PFSK-1 (cell line): ENCODE measurements at regions not wholly inside any gene's neighbourhood (a gene's known extent, or its start where the extent isn't known, plus 50 kb on each side); places are given as distances from the start of the nearest gene placed in this dataset.

Source experiments
- FOXP2 ChIP-seq: optimal IDR thresholded peaks from 2 replicates; pipeline ENCODE3; 2011; ENCODE audit warnings: borderline replicate concordance, control low read depth, inconsistent platforms; ENCODE audit not compliant: insufficient read depth; ENCODE audit errors: extremely low read length, extremely low read depth
- POLR2AphosphoS5 ChIP-seq: IDR thresholded peaks from 2 replicates; pipeline ENCODE4 v1.6.1; 2012; ENCODE audit warnings: low read depth, mild to moderate bottlenecking, control low read depth, low read length, moderate library complexity
- SIN3A ChIP-seq: IDR thresholded peaks from 2 replicates; pipeline ENCODE4 v1.6.1; 2012; ENCODE audit warnings: mild to moderate bottlenecking, low read length, moderate library complexity, borderline replicate concordance; ENCODE audit not compliant: insufficient read depth
- TAF1 ChIP-seq: IDR thresholded peaks from 2 replicates; pipeline ENCODE4 v1.6.1; 2012; ENCODE audit warnings: low read length, control low read depth, borderline replicate concordance; ENCODE audit not compliant: insufficient read depth
- TF ChIP-seq, protein P1 (sequence below), 2 experiments: IDR thresholded peaks; 2 replicates each; pipeline versions ENCODE4 v1.6.1 to v1.8.0; 2011 to 2012; ENCODE audit warnings: low read depth in 2 of 2, low read length in 2 of 2, control low read depth in 1 of 2, inconsistent platforms in 1 of 2, mild to moderate bottlenecking in 1 of 2, moderate library complexity in 1 of 2; ENCODE audit not compliant: insufficient read depth in 1 of 2

DNA sequence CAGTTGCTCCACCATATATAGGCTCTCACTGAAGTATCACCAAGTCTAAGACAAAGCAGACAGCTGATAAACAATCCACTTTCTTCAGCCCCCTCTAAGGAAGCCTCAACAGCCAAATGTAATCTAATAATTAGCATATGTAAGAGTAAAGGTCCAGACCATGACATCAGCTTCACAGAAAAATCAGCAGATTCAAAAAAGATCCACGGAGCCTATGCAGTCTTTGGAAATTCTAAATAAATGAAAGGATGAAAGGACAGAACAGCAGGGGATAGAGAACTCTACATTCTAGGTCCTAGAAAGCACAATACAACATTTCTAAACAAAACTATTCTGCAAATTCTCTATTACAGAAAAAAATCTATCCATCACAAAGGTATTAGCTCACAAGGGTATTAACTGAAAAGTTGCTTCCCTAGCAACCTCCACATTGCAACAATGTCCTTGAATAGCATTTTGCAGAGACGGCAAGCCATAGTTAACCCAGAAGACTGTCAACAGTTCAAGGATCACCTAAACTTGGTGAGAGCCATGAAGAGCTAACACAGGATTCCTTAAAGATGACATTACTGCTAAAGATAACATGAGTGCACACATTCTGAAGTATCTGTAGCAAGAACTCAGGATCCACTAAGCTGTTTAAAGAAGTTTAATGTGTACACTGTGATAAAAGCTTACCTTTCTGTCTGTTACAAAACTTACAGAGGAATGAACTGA, 74.3 kb downstream of the SIPA1L2 start:
- no peak for TF ChIP-seq TAF1
- TF ChIP-seq SIN3A, result no peak
- TF ChIP-seq FOXP2, result no peak
- TF ChIP-seq POLR2AphosphoS5, result no peak
- TF ChIP-seq, protein P1, sequence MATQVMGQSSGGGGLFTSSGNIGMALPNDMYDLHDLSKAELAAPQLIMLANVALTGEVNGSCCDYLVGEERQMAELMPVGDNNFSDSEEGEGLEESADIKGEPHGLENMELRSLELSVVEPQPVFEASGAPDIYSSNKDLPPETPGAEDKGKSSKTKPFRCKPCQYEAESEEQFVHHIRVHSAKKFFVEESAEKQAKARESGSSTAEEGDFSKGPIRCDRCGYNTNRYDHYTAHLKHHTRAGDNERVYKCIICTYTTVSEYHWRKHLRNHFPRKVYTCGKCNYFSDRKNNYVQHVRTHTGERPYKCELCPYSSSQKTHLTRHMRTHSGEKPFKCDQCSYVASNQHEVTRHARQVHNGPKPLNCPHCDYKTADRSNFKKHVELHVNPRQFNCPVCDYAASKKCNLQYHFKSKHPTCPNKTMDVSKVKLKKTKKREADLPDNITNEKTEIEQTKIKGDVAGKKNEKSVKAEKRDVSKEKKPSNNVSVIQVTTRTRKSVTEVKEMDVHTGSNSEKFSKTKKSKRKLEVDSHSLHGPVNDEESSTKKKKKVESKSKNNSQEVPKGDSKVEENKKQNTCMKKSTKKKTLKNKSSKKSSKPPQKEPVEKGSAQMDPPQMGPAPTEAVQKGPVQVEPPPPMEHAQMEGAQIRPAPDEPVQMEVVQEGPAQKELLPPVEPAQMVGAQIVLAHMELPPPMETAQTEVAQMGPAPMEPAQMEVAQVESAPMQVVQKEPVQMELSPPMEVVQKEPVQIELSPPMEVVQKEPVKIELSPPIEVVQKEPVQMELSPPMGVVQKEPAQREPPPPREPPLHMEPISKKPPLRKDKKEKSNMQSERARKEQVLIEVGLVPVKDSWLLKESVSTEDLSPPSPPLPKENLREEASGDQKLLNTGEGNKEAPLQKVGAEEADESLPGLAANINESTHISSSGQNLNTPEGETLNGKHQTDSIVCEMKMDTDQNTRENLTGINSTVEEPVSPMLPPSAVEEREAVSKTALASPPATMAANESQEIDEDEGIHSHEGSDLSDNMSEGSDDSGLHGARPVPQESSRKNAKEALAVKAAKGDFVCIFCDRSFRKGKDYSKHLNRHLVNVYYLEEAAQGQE (IDR thresholded peaks at IDR 0.05; ENCODE audit: insufficient read depth in 1 of 2, low read depth in 2 of 2, low read length in 2 of 2), result no peak

DNA sequence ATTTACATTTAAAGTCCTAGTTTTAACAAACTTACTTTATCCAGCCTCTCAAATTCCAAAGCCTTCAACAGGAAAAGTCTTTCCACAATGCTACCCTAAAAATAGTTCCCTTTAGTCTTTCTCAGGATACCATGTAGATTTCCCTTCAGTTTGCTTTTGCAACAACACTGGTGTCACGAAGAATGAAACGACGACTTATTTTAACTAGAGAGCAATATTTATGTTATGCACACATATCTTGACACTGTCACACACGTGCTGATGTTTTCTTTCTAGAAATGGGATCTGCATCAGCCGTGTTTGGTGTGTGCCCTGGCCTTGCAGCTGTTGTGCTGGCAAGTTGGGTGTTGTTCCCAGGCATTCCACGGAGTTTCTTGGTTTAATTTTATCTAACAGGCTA, 75.5 kb downstream of the SIPA1L2 start:
- TF ChIP-seq FOXP2 (no peak), TAF1 (no peak), POLR2AphosphoS5 (no peak), SIN3A (no peak)
- TF ChIP-seq, protein P1 (IDR thresholded peaks at IDR 0.05; ENCODE audit: insufficient read depth in 1 of 2, low read depth in 2 of 2, low read length in 2 of 2), result no peak

- TF ChIP-seq FOXP2 (no peak), POLR2AphosphoS5 (no peak)
Measured at GRCh38 chr1:232553809-232554208, 76.1 kb downstream of the SIPA1L2 start.

GRCh38 chr1:232553050-232553754, 76.7 kb downstream of the SIPA1L2 start:
- TF ChIP-seq SIN3A, result peak; percentile 90; the same call in 1 of the 2 replicates
- TF ChIP-seq POLR2AphosphoS5, result no peak

DNA sequence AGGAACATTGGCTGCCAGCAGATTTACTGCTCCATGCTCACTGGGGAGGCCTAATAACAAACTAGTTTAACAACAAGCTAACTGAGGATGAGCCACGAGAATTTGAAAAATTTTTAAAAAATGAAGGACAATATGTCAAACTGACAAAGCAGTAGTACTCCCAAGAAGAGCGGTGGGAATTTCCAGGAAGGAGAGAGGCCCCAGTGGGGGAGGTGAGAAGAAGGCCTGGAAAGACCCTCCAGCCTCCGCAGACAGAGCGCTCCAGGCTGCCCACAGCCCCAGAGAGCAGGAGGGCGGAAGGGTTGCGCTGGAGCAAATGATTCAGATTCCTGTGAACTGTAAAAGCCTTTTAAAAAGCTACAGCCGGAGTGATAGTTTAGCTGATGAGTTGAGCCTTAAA, 78.5 kb downstream of the SIPA1L2 start:
- TF ChIP-seq FOXP2, result no peak
- TF ChIP-seq, protein P1 (IDR thresholded peaks at IDR 0.05; ENCODE audit: insufficient read depth in 1 of 2, low read depth in 2 of 2, low read length in 2 of 2), result no peak
- TF ChIP-seq SIN3A, result no peak
- no peak for TF ChIP-seq POLR2AphosphoS5
- no peak for TF ChIP-seq TAF1

DNA sequence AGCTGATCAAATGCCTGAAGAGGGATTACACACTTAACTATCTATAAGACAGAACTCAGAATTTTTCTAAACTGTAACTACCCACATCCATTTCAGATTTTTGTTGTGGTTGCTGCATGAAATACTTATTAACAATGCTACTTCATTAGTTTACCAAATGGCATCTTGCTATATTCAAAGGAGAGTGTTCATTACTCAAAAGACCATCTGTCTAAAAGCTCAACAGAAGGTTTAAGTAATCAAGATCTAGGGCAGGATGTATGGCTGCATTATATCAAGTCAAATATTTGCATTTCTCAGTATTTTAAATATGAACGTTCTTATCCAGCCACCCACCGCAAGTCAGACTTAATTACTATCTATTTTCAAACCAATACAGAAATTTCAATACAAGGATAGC, 79.9 kb downstream of the SIPA1L2 start:
- TF ChIP-seq TAF1 (no peak), SIN3A (no peak), FOXP2 (no peak), POLR2AphosphoS5 (no peak)
- TF ChIP-seq, protein P1 (IDR thresholded peaks at IDR 0.05; ENCODE audit: insufficient read depth in 1 of 2, low read depth in 2 of 2, low read length in 2 of 2), result no peak
